Suppressor macrophage treated with lipopolysaccharide for 4 hours (primary cell): ENCODE measurements at regions not wholly inside any gene's neighbourhood (a gene's known extent, or its start where the extent isn't known, plus 50 kb on each side); places are given as distances from the start of the nearest gene placed in this dataset.
"Not testable (repeated sequence)": the region's sequence is repeated elsewhere in the genome, so short reads cannot be mapped to it uniquely, and the experiment has no call there.

ENCODE experiments used
- DNase-seq: peaks from one replicate; pipeline ENCODE4 v3.0.0-alpha.2; 2020

DNA sequence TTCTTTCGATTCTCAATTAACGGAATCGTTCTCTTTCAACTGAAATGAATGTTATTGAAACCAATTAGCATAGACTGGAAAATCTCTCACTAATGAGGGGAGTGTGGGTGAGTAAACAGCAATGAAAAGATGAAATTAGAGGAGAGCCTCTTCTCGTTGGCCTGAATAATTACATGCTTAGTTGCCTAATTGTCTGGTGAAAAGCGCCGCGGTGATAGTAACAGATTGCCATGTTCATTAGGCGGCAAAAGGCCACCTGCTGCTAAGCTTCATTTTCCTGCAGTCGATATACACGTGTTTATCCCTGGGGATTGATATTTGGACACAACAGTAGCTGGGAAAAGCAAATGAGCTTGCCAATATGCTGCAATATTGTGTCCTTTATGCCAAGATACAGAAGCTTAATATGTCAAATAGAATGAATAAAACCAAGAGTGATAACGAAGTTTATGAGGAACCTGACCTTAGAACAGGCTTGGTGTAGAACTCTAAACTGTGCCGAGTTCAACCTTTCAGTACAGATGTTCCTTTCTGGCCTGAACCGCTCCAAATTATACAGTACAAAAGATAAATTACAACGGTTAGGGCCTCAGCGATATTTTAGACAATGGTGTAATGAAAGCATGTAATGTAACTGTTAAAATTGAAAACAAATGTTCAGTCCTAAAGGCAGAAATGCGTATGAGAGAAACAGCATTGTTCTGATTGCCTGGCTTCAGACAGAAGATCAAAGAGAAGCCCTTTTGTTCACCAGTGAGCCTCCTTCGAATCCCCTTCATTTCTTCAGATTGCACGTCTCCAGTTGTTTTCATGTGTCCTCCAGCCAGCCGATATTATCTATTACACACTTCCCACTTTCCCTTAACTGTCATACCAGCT lies 185.2 kb downstream of the SHOX2 start:
- no peak for DNase-seq

DNA sequence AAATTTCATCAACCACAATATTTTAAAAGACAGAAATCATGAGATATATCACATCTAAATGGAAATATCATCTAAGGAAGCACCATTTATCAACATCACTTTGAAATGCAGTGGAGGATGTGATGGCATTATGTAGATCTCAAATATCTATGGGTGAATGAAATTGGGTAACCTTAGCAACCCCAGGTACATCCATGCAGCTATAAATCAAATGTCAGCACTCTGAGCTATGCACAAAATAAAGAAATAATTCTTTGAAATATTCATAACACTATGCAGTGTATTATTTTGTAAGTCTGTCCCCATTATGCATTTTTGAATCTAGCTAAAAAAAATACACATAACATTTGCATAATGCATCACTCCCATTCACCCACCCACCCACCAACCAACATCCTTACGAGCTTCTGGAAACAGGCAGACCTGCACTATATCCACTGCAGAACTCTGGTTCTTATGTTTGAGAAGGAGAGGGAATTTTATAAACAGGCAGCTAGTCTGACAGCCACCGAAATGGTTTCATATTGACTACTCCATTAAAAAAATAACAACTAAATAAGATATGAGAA lies 186.8 kb downstream of the SHOX2 start:
- DNase-seq: no peak

DNA sequence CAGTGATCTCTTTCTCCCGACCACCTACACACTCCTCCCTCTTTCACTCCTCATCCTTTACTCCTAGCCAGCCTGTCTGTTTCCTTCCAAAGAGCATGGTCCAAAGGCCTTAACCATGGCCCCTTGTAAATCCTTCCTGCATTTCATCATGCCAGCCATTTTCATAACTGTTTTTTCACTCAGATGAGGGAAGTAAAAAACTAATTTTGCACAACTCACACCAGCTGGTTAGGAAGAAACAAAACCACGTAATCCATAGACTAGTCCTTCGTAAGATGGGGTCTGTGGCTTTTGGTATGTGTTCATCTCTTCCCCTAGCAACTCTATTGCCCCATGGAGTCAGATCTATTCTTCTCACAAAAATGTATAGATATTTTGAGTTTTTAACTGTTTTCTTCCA lies 187.8 kb downstream of the SHOX2 start:
- peak; percentile 2 for DNase-seq

DNA sequence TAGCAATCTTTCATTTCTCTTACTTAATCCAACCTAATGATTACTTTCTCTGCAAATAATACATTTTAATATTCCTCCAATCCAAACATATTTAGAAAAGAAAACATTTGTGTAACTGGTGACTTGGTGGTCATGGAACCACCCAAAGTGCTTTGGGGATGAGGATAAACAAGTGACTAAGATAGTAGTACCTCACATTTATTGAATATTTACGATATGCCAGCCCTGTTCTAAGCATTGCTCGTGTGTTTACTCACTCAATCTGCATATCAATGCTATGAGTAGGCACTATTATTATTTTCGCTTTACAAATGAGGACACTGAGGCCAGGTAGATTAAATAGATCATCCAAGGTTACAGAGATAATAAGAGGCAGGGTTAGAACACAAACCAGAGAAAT lies 189.5 kb downstream of the SHOX2 start:
- no peak for DNase-seq

DNA sequence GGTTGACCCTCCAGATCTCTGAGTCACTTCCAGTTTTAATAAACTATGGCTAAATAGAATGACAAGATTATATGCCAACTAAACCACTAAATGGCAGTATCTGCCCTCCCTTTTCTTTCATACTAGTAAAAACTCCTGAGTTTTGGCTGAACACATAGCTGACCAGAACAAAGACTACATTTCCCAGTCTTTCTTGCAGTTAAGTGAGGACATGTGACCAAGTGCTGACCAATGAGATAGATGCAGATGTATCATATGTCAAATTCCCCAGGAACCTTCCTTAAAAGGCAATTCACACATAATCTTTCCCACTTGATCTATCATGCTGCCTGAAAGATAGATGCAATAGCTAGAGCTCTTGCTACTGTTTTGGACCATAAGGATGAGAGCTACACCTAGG lies 191.3 kb downstream of the SHOX2 start:
- DNase-seq: no peak

DNA sequence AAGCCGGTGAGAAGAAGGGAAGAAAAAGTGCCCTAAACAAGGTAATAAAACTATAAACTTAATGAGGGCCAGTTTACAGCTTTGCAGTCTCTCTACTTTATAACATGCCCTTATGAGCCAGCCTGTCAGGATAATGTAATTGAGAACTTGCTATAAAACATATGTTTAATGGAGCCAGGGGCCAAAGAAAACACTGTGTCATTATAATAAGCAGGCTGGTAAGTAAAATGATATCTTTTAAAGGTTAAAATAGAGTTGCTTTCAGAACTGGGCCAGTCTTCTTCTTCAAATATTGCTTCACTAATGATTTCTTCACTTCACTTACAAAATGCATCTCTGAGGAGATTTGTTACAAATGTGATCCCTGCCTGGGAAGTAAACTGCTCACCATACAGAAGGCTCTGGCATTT lies 192.5 kb downstream of the SHOX2 start:
- no peak for DNase-seq

DNA sequence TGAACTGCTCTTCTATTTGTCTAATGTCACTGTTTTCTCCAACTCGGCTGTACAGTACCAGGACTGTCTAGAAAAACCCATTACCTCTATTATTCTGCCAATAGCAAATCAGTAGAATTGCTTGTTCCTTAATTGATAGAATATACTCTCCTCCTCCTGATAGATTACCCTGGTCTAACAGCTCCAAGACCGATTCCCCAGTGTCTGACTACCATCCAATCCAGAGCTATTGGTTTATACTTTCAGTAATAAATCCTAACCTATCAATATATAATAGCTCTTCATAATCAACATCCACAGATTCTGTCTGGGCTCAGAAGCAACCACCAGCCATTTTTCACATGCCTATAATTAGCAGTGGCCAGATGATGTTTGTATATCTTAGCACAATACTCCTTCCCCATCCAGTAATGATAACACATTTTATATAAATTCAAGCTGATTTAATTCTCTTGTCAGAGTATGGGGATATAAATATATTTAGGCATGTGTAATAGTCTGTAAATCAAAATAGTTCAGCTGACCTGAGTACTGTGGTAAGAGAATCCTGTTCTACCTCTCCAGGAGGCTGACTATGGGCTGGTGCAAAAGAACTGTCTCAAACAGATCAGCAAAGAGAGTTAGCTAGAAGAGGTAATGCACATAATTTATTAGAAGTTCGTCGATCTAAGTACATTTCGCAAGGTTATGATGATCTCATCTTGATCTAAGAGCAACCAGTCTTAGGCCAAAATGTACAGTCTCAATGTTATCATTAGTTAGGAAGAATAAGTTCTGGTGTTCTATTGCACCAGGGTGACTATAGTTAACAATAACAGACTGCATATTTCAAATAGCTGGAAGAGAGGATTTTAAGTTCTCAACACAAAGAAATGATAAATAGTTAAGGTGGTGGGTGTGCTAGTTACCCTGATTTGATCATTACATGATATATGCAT lies 193.4 kb downstream of the SHOX2 start:
- no peak for DNase-seq

DNA sequence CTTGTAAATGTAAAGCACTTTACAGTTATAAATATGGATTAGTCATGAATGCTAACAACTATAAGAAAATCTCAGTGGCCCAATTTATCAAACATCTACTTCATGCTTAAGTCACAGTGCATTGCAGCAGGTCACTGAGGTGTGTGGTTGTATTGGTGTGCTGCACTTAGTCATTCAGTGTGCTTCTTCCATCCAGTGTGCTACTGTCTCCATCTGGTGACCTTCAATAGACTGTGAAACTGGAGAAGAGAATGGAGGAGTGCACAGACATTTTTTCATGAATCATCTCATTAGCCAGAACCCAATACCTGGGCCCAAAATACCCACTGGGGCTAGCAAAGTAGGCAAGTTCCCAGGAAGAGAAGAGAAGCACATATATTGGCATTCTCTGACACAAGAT lies 199.6 kb downstream of the SHOX2 start:
- no peak for DNase-seq

DNA sequence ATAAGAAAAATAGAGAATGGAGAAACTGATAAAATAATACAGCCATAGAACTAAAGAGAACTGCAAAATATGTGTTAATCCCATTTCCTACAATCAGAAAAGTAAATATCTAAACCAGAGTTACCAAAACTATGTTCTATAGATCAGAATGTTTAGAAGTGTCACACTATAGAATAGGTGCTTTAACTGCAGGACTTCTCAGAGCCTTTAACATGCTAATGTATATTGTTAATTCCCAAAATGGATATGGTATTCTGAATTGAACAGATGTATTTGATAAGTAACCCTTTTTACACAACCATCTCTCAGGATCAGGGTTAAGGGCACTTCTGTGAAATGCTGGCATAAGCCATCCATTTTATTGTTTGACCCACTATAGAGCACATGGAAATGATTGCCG lies 200.3 kb downstream of the SHOX2 start:
- DNase-seq: no peak

DNA sequence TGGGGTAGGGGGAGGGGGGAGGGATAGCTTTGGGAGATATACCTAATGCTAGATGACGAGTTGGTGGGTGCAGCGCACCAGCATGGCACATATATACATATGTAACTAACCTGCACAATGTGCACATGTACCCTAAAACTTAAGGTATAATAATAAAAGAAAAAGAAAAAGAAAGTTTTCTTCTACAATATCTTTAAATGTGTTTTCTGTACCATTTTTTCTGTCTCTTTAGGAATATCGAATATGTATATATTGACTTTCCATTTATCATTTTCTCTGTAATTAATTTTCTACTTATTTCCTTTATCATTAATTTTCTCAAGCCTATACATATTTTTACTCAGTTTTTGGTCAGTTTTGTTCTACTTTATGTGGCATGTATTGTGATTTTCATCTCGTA lies 203.5 kb downstream of the SHOX2 start:
- not testable (repeated sequence) for DNase-seq

DNA sequence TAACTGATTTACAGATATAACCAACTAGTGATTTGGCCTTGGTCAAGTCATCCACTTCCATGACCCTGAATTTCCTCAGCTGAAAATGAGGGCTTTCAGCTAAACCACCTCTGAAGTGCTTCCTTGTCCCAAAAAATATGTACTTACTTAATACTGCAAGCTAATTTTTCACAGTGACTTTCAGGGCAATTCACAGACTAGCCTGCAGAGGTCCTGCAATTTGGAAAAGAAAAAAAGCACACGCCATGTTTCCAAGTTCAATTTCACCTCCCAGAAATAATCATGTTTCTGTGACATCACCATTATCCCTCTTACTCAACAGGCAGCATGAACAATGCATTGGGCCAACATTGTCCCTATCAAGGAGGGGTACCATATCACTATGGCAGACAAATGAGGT lies 218.2 kb downstream of the SHOX2 start:
- no peak for DNase-seq

DNA sequence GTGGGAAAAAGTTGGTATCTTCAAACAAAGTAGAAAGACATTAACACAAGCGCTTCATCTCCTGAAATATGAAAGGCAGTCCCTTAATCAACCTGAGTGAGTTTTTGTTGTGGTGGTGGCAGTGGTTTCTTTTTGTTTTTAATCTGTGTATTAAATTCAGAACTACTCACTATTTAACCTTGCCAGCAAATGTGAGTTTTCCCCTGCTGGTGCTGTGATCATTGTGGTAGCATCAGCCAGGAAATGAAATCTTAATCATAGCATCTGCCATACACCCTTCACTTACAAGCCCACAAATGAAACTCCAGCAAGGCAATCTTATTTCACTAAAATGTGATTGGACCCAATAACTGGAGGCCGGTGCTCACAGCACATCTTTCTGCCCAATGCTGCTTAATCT lies 229.7 kb downstream of the SHOX2 start:
- no peak for DNase-seq

DNA sequence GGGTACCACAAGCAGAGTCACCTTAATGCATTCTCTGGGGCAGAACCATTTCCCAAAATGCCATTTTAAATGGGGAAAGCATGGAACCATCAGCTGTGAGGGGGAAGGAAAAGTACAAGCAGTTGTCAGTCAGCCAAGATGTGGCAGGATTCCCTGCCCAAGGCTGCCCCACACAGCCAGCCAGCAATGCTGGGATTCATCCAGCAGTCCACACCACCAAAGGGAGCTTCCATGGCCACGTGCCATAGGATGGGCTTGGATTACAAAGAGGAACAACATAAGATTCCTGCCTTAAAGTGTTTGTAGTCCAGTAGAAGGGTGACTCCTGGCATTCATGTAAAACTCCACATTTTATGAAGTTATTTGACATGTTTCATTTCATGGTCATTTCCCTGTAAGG lies 233.3 kb downstream of the SHOX2 start:
- no peak for DNase-seq

DNA sequence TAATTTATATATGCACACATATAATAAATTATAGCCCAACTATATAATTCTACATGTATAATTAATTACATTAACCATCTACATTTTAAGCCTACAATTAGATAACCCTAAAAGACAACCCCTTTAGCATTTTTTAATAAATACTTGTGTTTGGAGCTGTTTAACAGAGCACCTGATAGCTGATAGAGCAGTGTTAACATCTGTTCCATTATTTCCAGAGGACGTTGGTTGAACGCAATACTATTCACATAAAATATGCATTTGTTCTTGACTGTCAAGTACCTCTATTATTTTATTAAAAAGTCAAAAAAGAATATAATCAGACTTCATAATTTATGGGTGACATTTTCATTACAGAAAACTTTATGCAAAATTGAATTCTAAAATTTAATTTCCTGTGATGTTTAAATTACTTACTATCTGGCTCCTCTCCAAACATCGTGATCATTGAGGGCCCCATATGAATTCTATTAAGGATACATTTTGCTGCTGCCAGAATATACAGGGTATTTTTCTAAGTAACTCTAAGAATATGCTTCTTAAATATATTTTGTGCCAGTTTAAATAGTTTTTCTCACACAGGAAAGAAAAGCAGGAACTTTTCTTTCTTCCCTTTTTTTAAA lies 234.3 kb downstream of the SHOX2 start:
- DNase-seq: no peak

DNA sequence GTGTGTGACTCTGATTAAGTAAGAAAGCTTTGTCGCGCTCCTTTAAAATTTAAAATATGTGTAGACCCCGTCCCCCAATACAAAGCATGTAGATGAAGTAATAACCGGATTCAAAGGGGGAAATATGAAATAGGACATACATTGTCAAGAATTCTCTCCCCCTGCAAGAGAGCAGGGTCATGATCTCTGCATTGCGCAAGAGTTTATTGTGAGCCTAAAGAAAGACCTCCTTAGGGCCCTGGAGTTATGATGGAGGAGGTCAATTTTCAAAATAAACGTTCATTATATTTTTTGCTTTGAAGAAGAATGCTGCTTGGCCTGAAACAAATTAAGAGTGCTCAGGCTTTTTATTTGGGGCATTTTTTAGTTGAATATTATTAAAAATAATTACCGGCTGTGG lies 235.0 kb downstream of the SHOX2 start:
- DNase-seq: no peak

DNA sequence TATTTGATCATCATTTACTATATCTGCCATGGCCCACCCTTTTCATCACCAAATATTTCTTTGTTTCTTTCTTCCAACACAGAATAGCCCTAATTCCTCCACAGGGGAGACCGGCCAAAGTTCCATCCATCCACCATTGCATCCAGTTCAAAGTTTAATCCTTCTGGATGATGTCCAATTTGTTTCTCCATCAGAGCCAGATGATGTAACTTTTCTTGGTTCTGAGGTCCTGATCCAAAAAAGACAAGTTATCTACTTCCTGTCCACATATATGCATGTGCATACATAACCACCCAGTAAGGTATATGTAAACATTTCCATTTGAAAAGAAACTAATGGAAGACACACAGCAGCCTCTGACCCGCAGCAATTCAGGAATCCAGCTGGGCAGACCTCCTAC lies 237.3 kb downstream of the SHOX2 start:
- DNase-seq: no peak

DNA sequence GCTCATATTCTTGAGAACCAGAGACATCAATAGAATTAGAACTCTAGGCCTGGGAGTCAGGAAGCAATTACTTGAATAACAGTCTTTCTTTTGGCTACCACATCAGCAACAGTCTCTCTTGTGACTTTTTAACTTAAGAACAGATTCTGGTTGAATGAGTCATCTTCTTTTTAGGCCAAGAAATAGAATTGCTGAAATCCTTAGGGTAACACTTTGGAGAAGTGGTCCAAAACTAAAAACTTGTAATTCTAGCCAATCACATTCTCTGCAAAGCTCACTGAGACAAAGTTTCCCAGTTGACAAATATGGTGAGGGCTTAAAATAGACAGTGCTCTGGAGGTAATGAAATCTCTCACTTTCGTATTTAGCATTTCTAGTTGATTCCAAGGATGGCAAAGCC lies 238.0 kb downstream of the SHOX2 start:
- no peak for DNase-seq

DNA sequence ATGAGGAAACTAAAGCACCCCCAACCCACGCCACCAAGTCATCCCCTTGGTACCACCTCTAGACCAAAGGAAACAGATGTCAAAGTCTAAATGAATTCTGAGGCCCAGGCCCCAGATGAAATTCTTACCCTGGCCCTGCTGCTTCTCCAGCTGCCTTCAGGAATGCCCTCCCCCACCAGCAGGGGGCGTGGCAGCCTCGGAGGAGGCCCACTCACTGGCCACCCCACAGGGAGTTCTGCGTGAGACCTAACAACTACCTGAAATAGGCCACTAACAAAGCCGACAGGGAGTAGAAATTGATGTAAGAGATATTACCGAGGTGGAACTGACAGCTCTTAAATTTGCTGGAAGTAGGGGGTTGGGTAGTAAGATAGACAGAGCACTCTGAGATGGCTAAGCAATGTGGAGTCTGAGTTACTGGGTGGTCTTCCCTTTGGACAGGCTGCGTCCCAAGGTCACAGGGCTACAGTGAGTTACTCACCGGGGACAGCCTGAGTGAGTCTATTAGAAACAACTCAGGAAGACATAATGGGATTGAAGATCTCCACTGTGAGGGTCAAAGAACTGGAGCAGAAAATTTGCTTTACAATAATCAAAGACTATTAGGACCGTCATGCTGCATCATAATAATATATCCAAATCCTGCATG lies 240.7 kb downstream of the SHOX2 start:
- DNase-seq: peak; percentile 69

DNA sequence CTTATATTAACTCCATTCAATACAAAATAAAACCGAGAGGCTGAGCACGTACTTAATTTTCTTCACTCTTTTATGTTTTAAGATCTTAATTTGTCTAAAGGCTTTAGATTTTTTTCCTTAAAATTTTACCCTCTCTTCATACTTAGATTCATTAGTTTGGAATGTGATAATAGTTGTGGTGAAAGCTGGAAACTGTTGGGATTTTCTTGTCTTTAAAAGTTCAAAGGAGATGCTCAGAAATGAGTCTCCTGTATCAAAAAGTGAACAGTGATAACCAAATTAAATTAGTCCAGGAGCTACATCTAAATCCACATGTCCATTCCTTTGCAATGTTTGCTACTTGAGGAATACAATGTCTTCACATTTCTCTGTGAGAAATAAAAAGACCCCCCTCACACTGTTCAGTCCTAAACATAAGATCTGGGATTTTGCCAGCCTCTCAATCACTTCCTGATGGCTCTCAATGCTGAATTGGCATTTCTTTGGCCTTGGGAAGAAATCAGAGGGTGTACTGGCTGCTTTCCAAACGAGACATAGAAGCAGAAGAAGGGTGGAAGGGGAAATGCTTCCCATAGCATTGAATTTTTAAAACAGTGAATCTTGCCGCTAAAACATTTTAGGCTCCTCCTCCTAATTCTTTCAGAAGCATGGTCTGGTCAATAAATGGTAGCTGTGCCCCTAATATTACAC lies 245.0 kb downstream of the SHOX2 start:
- no peak for DNase-seq

DNA sequence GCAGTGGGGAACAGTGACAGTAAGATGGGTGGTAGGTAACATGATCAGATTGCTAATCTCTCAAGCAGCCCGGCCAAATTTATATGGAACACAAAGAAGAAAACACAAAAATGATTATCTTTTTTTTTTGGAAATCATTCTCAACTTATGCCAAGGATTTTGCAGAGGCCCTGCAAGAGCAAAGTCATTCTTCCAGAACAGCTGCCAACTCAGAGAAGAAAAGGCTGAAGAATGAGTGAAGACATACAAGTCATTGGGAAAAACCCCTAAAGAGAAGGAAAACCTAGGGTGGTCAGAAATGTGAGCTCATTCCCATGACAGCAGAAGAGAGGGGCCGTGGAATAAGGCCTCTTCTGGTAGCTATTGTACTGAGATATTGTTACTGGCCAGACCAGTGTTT lies 246.7 kb downstream of the SHOX2 start:
- no peak for DNase-seq

DNA sequence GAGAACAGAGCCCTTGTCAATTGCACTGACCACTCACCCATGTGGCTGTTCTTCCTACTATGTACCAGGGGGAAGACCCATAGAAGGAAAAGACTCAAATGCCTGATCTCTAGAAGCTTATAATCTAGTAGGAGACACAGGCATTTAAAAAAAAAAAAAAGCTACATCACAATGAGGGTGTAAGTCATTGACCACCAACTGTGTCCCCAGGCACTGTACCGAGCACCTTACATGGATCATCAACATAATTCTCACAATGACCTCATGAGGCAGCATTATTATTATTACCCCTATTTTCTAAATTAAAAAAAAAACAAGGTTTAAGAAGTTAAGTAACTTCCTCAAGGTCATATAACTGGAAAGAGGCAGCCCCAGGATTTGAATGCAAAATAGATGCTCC lies 247.4 kb downstream of the SHOX2 start:
- DNase-seq: no peak

DNA sequence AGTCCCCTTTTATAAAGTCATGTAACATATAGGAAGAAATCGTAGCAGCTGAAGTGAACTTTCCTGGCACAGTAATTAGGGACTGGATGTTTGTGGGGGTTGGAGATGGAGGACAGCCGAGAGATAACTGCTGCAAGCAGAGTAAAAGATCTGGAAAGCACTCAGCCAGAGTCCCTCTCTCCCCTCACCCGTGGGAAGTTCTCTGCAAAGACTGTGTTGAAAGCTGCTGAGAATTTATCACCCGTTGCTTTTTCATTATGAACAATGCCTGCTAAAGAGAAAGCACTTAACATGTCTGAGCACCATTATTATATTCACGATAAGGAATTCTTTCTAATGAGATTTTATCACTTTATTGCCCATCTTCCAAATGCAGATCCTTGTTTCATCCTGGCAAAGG lies 248.8 kb downstream of the SHOX2 start:
- no peak for DNase-seq
